GM23248 (cell line): ENCODE measurements at regions not wholly inside any gene's neighbourhood (a gene's known extent, or its start where the extent isn't known, plus 50 kb on each side); places are given as distances from the start of the nearest gene placed in this dataset.

ENCODE experiments used
- EZH2 ChIP-seq: fragments of 200-600 bp; sonication (generic); IDR thresholded peaks from 2 replicates; pipeline ENCODE4 v1.6.1; 2018; ENCODE audit warnings: antibody characterized with exemption, mild to moderate bottlenecking; ENCODE audit not compliant: insufficient read depth, poor library complexity, severe bottlenecking
- EZH2phosphoT487 ChIP-seq: fragments of 200-600 bp; sonication (generic); IDR thresholded peaks from 2 replicates; pipeline ENCODE4 v1.6.1; 2018; ENCODE audit warnings: antibody characterized with exemption, moderate library complexity, mild to moderate bottlenecking, low read depth; ENCODE audit not compliant: insufficient read depth

DNA sequence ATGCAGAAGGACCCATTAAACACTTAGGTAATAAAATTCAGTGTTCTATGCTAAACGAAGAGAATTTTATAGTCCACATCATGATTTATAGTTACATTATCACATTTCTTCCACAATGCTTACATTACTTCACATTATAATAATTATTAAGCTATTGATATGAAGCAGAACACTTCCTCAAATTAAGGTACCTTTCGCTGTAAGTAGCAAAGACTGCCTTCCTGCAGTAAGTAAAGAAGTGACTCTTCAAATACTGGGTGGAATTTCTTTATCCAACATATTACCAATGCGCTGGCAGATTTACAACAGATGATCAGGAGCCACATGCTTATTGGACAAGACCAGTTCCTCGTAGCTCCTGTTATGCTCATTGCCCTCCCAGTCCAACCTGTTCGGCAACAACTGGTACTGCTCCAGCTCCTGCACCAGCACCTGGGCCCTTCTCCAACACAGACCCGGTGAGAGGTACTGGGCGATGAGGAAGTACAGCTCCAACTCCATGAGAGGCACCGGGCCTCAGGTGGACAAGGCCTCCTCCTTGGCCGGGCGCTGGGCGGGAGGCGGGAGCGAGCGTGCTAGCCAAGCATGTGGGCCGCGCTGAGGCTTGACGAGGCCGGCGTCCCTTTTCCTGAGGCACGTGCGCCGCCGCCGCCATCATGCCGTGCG is 210.7 kb upstream of the ATP2B1 start:
- TF ChIP-seq EZH2: no peak
- TF ChIP-seq EZH2phosphoT487: no peak
